Stimulated activated CD4-positive, alpha-beta T cell treated with anti-CD3 and anti-CD28 coated beads, Interleukin-4, amount 100 ng/mL, for 24 hours (primary cell): ENCODE measurements at regions not wholly inside any gene's neighbourhood (a gene's known extent, or its start where the extent isn't known, plus 50 kb on each side); places are given as distances from the start of the nearest gene placed in this dataset.
"Not testable (repeated sequence)": the region's sequence is repeated elsewhere in the genome, so short reads cannot be mapped to it uniquely, and the experiment has no call there.

Experiments
- DNase-seq: peaks from one replicate; pipeline ENCODE4 v3.0.0-alpha.2; 2020

- no peak for DNase-seq
Measured at GRCh38 chr2:105567996-105568494, 169.2 kb upstream of the FHL2 start.

- no peak for DNase-seq
Measured at GRCh38 chr2:105563000-105563719, 164.3 kb upstream of the FHL2 start.

GRCh38 chr2:105561401-105561800 lies 162.6 kb upstream of the FHL2 start:
- DNase-seq = no peak

- no peak for DNase-seq
Measured at GRCh38 chr2:105560157-105560556, 161.3 kb upstream of the FHL2 start.

- DNase-seq = no peak
Measured at GRCh38 chr2:105557021-105557920, 158.4 kb upstream of the FHL2 start.

GRCh38 chr2:105556366-105556765 lies 157.5 kb upstream of the FHL2 start:
- DNase-seq = no peak

GRCh38 chr2:105554235-105554634 lies 155.4 kb upstream of the FHL2 start:
- no peak for DNase-seq

- no peak for DNase-seq
Measured at GRCh38 chr2:105553538-105554196, 154.8 kb upstream of the FHL2 start.

- no peak for DNase-seq
Measured at GRCh38 chr2:105546628-105546974, 147.8 kb upstream of the FHL2 start.

- peak; percentile 74 for DNase-seq
Measured at GRCh38 chr2:105545730-105546627, 147.1 kb upstream of the FHL2 start.

- no peak for DNase-seq
Measured at GRCh38 chr2:105544591-105545377, 145.9 kb upstream of the FHL2 start.

GRCh38 chr2:105541189-105542050 lies 142.6 kb upstream of the FHL2 start:
- no peak for DNase-seq

- DNase-seq = no peak
Measured at GRCh38 chr2:105540642-105541041, 141.8 kb upstream of the FHL2 start.

- DNase-seq = no peak
Measured at GRCh38 chr2:105539331-105539730, 140.5 kb upstream of the FHL2 start.

- DNase-seq = no peak
Measured at GRCh38 chr2:105538840-105539239, 140.0 kb upstream of the FHL2 start.

- DNase-seq = no peak
Measured at GRCh38 chr2:105537920-105538319, 139.1 kb upstream of the FHL2 start.

- no peak for DNase-seq
Measured at GRCh38 chr2:105537466-105537865, 138.6 kb upstream of the FHL2 start.

- no peak for DNase-seq
Measured at GRCh38 chr2:105536175-105536574, 137.3 kb upstream of the FHL2 start.

- not testable (repeated sequence) for DNase-seq
Measured at GRCh38 chr2:105529258-105529657, 130.4 kb upstream of the FHL2 start.
